H9 (cell line): ENCODE measurements at regions not wholly inside any gene's neighbourhood (a gene's known extent, or its start where the extent isn't known, plus 50 kb on each side); places are given as distances from the start of the nearest gene placed in this dataset.

Experiments used
- DNase-seq: peaks from one replicate; pipeline ENCODE4 v3.0.0-alpha.2; 2017
- H2AFZ ChIP-seq: one replicate; pipeline ENCODE4 v1.6.1; 2013; ENCODE audit warnings: mild to moderate bottlenecking, low read length, control low read depth, moderate library complexity
- H2AK5ac ChIP-seq: 2 replicates; pipeline ENCODE4 v1.6.1; 2013; ENCODE audit warnings: low read length, control low read depth, mixed read lengths; ENCODE audit not compliant: insufficient read length
- H2BK120ac ChIP-seq: one replicate; pipeline ENCODE4 v1.6.1; 2013; ENCODE audit warnings: low read depth, mild to moderate bottlenecking, low read length, control low read depth, inconsistent platforms; ENCODE audit not compliant: poor library complexity, severe bottlenecking
- H2BK12ac ChIP-seq: 2 replicates; pipeline ENCODE4 v1.6.1; 2013; ENCODE audit warnings: low read length, control low read depth, mixed read lengths, low read depth; ENCODE audit not compliant: insufficient read length
- H2BK15ac ChIP-seq: 2 replicates; pipeline ENCODE4 v1.6.1; 2013; ENCODE audit warnings: low read depth, low read length, control low read depth
- H2BK20ac ChIP-seq: one replicate; pipeline ENCODE4 v1.6.1; 2013; ENCODE audit warnings: low read depth, mild to moderate bottlenecking, low read length, control low read depth, inconsistent platforms; ENCODE audit not compliant: poor library complexity, severe bottlenecking
- H2BK5ac ChIP-seq: 2 replicates; pipeline ENCODE4 v1.6.1; 2013; ENCODE audit warnings: low read length, control low read depth, mixed read lengths; ENCODE audit not compliant: insufficient read length
- H3K14ac ChIP-seq: 2 replicates; pipeline ENCODE4 v1.6.1; 2013; ENCODE audit warnings: low read length, control low read depth; ENCODE audit not compliant: insufficient read depth
- H3K18ac ChIP-seq: 2 replicates; pipeline ENCODE4 v1.6.1; 2013; ENCODE audit warnings: low read depth, mild to moderate bottlenecking, mixed read lengths, low read length, control low read depth; ENCODE audit not compliant: insufficient read length
- H3K23ac ChIP-seq: 2 replicates; pipeline ENCODE4 v1.6.1; 2013; ENCODE audit warnings: low read length, control low read depth, mixed read lengths, low read depth; ENCODE audit not compliant: insufficient read length
- H3K23me2 ChIP-seq: 2 replicates; pipeline ENCODE4 v1.6.1; 2013; ENCODE audit warnings: low read depth, mild to moderate bottlenecking, mixed read lengths, low read length, control low read depth; ENCODE audit not compliant: insufficient read length, poor library complexity, severe bottlenecking
- H3K27ac ChIP-seq: 2 replicates; pipeline ENCODE4 v1.5.1; 2013; ENCODE audit warnings: low read length, control low read depth, mixed read lengths, low read depth; ENCODE audit not compliant: insufficient read length
- H3K27me3 ChIP-seq: 2 replicates; pipeline ENCODE4 v1.6.1; 2013; ENCODE audit warnings: low read length, control low read depth, inconsistent platforms; ENCODE audit not compliant: insufficient read depth
- H3K4ac ChIP-seq: 2 replicates; pipeline ENCODE4 v1.6.1; 2013; ENCODE audit warnings: low read depth, mild to moderate bottlenecking, control low read depth, inconsistent platforms, low read length, moderate library complexity
- H3K4me1 ChIP-seq: 2 replicates; pipeline ENCODE4 v1.6.1; 2013; ENCODE audit warnings: low read length, control low read depth, inconsistent platforms; ENCODE audit not compliant: insufficient read depth
- H3K4me2 ChIP-seq: 2 replicates; pipeline ENCODE4 v1.6.1; 2013; ENCODE audit warnings: low read length, control low read depth, mixed read lengths; ENCODE audit not compliant: insufficient read length, insufficient read depth
- H3K56ac ChIP-seq: 2 replicates; pipeline ENCODE4 v1.6.1; 2013; ENCODE audit warnings: low read depth, mild to moderate bottlenecking, mixed read lengths, low read length, control low read depth; ENCODE audit not compliant: insufficient read length
- H3K79me1 ChIP-seq: 2 replicates; pipeline ENCODE4 v1.6.1; 2013; ENCODE audit warnings: low read depth, mild to moderate bottlenecking, moderate library complexity, low read length, control low read depth, inconsistent platforms; ENCODE audit not compliant: insufficient read depth, poor library complexity, severe bottlenecking
- H3K79me2 ChIP-seq: 2 replicates; pipeline ENCODE4 v1.6.1; 2013; ENCODE audit warnings: low read length, control low read depth, inconsistent platforms; ENCODE audit not compliant: insufficient read depth
- H3K9ac ChIP-seq: 2 replicates; pipeline ENCODE4 v1.6.1; 2013; ENCODE audit warnings: low read length, control low read depth, mixed read lengths; ENCODE audit not compliant: insufficient read length; ENCODE audit errors: extremely low read depth
- H3K9me3 ChIP-seq: one replicate; pipeline ENCODE4 v1.6.1; 2013; ENCODE audit warnings: low read depth, low read length, inconsistent platforms; ENCODE audit not compliant: control insufficient read depth
- H3T11ph ChIP-seq: one replicate; pipeline ENCODE4 v1.6.1; 2013; ENCODE audit warnings: mild to moderate bottlenecking, low read length, control low read depth, inconsistent platforms
- H4K20me1 ChIP-seq: one replicate; pipeline ENCODE4 v1.6.1; 2013; ENCODE audit not compliant: control insufficient read depth, insufficient read length, insufficient read depth
- H4K5ac ChIP-seq: 2 replicates; pipeline ENCODE4 v1.6.1; 2013; ENCODE audit warnings: low read depth, mild to moderate bottlenecking, mixed read lengths, low read length, control low read depth; ENCODE audit not compliant: insufficient read length
- H4K8ac ChIP-seq: replicated peaks from 2 replicates; pipeline ENCODE4 v1.6.1; 2013; ENCODE audit warnings: low read length, control low read depth, mixed read lengths, low read depth; ENCODE audit not compliant: insufficient read length
- H4K91ac ChIP-seq: 2 replicates; pipeline ENCODE4 v1.6.1; 2013; ENCODE audit warnings: low read depth, mild to moderate bottlenecking, moderate library complexity, mixed read lengths, low read length, control low read depth; ENCODE audit not compliant: insufficient read length
- H3K27ac Mint-ChIP-seq, 3 experiments: 2 replicates in 2 of 3; 3 replicates in 1 of 3; pipeline ENCODE4 v1.8.0; 2020 to 2021; ENCODE audit warnings: mixed read lengths in 3 of 3, mild to moderate bottlenecking in 1 of 3, moderate library complexity in 1 of 3
- H3K27me3 Mint-ChIP-seq: 2 replicates; pipeline ENCODE4 v1.8.0; 2021; ENCODE audit warnings: low read depth, mild to moderate bottlenecking, moderate library complexity, mixed read lengths
- H3K36me3 Mint-ChIP-seq, 3 experiments: 2 replicates in 2 of 3; 3 replicates in 1 of 3; pipeline ENCODE4 v1.8.0; 2020 to 2021; ENCODE audit warnings: low read depth in 3 of 3, mixed read lengths in 3 of 3; ENCODE audit not compliant: insufficient read depth in 1 of 3
- H3K4me1 Mint-ChIP-seq, 2 experiments: 2 replicates each; pipeline ENCODE4 v1.8.0; 2020; ENCODE audit warnings: mixed read lengths in 2 of 2
- H3K4me3 Mint-ChIP-seq, 2 experiments: 2 replicates in 1 of 2; 3 replicates in 1 of 2; pipeline ENCODE4 v1.8.0; 2020 to 2021; ENCODE audit warnings: mild to moderate bottlenecking in 2 of 2, mixed read lengths in 2 of 2, moderate library complexity in 1 of 2
- H3K9me3 Mint-ChIP-seq, 2 experiments: 2 replicates in 1 of 2; 3 replicates in 1 of 2; pipeline ENCODE4 v1.8.0; 2020; ENCODE audit warnings: mild to moderate bottlenecking in 2 of 2, mixed read lengths in 2 of 2, moderate library complexity in 1 of 2
- CTCF ChIP-seq: fragments of 200-600 bp; sonication (generic); conservative IDR thresholded peaks from 3 replicates; pipeline ENCODE4 v1.8.0; 2021; ENCODE audit warnings: antibody characterized with exemption, mild to moderate bottlenecking
- WGBS: extraction: QIAGEN DNeasy Blood & Tissue Kit; methylation state at CpG from one replicate; pipeline ENCODE4 v1.1.7; 2013; ENCODE audit warnings: missing lambda C conversion rate, low lambda C conversion rate, mixed read lengths; ENCODE audit not compliant: insufficient read length; ENCODE audit errors: extremely low coverage; 5-methylcytosine and 5-hydroxymethylcytosine counted together

GRCh38 chr1:201711811-201712210 is 117.1 kb upstream of the IPO9 start:
- no peaks in the 10 kb centered on the region for H3K79me1 ChIP-seq
- H3K23ac ChIP-seq = no peak overlapping the region
- no peak for DNase-seq
- no peak overlapping the region for H3K4ac ChIP-seq
- H2AK5ac ChIP-seq = no peak overlapping the region
- no peak overlapping the region for H3K9ac ChIP-seq
- no peak overlapping the region for H2BK120ac ChIP-seq
- H2AFZ ChIP-seq = no peak overlapping the region
- no peaks in the 10 kb centered on the region for H3K79me2 ChIP-seq
- no peak overlapping the region for H3K27ac ChIP-seq
- TF ChIP-seq CTCF = no peak
- no peak overlapping the region for H3K56ac ChIP-seq
- H2BK15ac ChIP-seq = no peak overlapping the region
- H2BK5ac ChIP-seq = no peak overlapping the region
- H3K14ac ChIP-seq = no peak overlapping the region; the same call in 1 of the 2 replicates
- no peak overlapping the region for H2BK12ac ChIP-seq
- H2BK20ac ChIP-seq = no peak overlapping the region
- no peaks in the 10 kb centered on the region for H3K23me2 ChIP-seq
- no peak overlapping the region for H3T11ph ChIP-seq
- H4K91ac ChIP-seq = no peak overlapping the region
- peak overlapping the region in 1 of 3 experiments; percentile 55; a peak in 1 of 7 replicates for H3K27ac Mint-ChIP-seq
- no peak overlapping the region for H3K4me3 Mint-ChIP-seq
- no peaks in the 10 kb centered on the region for H3K9me3 ChIP-seq
- no peaks in the 10 kb centered on the region for H3K27me3 ChIP-seq
- H3K4me1 ChIP-seq = no peaks in the 10 kb centered on the region; the same call in none of the 2 replicates
- no CpG with 5 or more reads among the region's 2 CpGs for WGBS
- H3K4me2 ChIP-seq = no peak overlapping the region
- no peak overlapping the region for H4K5ac ChIP-seq
- no peak overlapping the region for H4K8ac ChIP-seq
- peaks cover 0 to 4% (median 0%) of the 10 kb centered on the region in 3 experiments; a peak in 3 of 7 replicates for H3K36me3 Mint-ChIP-seq
- H3K18ac ChIP-seq = no peak overlapping the region
- H4K20me1 ChIP-seq = no peaks in the 10 kb centered on the region
- peaks cover 25 to 32% of the 10 kb centered on the region in 2 experiments for H3K4me1 Mint-ChIP-seq
- peaks cover 2% of the 10 kb centered on the region; the same call in 1 of the 2 replicates for H3K27me3 Mint-ChIP-seq
- H3K9me3 Mint-ChIP-seq = no peaks in the 10 kb centered on the region
